ENCODE measurements at regions not wholly inside any gene's neighbourhood (a gene's known extent, or its start where the extent isn't known, plus 50 kb on each side); places are given as distances from the start of the nearest gene placed in this dataset.

GRCh38 chr15:53324061-53324460 is 435.4 kb downstream of the WDR72 start:
- no peaks in the 10 kb centered on the region for H3K9me3 Mint-ChIP-seq (ENCODE audit: unreplicated experiment)
- H3K27me3 Mint-ChIP-seq (ENCODE audit: unreplicated experiment) = no peaks in the 10 kb centered on the region
- H3K27ac Mint-ChIP-seq (ENCODE audit: unreplicated experiment) = no peak overlapping the region
- no peak overlapping the region for H3K4me3 Mint-ChIP-seq (ENCODE audit: unreplicated experiment)
- no peak for DNase-seq (ENCODE audit: low spot score)
- H3K4me1 Mint-ChIP-seq (ENCODE audit: unreplicated experiment) = peaks cover 12% of the 10 kb centered on the region
- H3K36me3 Mint-ChIP-seq (ENCODE audit: low read depth, unreplicated experiment) = no peaks in the 10 kb centered on the region
- TF ChIP-seq CTCF (IDR thresholded peaks at IDR 0.05; ENCODE audit: unreplicated experiment) = no peak

DNA sequence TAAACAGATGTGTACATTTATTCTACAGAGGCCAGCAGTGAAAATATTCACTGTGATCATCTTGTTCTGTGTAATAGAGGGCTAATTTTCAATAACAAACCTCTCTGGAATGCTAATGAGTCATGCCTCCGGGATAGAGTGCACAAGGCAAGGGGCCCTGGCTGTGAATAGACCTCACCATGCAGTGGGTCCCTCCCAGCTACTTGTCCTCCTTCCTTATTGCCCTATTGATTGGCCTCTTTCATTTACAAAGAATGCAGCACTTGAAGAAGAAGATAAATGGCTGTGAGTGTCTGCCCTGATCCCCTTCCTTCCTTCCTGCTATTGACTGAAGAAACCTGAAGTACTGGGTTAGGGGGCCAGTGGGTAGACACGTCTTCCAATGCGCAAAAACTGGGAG is 436.3 kb downstream of the WDR72 start:
- Mint-ChIP-seq H3K36me3 (ENCODE audit: low read depth, unreplicated experiment) (no peaks in the 10 kb centered on the region), H3K4me1 (ENCODE audit: unreplicated experiment) (peaks cover 12% of the 10 kb centered on the region), H3K27ac (ENCODE audit: unreplicated experiment) (no peak overlapping the region), H3K4me3 (ENCODE audit: unreplicated experiment) (no peak overlapping the region), H3K9me3 (ENCODE audit: unreplicated experiment) (no peaks in the 10 kb centered on the region), H3K27me3 (ENCODE audit: unreplicated experiment) (peaks cover 2% of the 10 kb centered on the region)
- no peak for DNase-seq (ENCODE audit: low spot score)
- TF ChIP-seq CTCF (IDR thresholded peaks at IDR 0.05; ENCODE audit: unreplicated experiment) = no peak

GRCh38 chr15:53320816-53321215 is 438.6 kb downstream of the WDR72 start:
- Mint-ChIP-seq H3K27me3 (ENCODE audit: unreplicated experiment) (peaks cover 2% of the 10 kb centered on the region), H3K4me3 (ENCODE audit: unreplicated experiment) (no peak overlapping the region), H3K36me3 (ENCODE audit: low read depth, unreplicated experiment) (no peaks in the 10 kb centered on the region), H3K9me3 (ENCODE audit: unreplicated experiment) (no peaks in the 10 kb centered on the region), H3K27ac (ENCODE audit: unreplicated experiment) (no peak overlapping the region), H3K4me1 (ENCODE audit: unreplicated experiment) (peaks cover 12% of the 10 kb centered on the region)
- TF ChIP-seq CTCF (IDR thresholded peaks at IDR 0.05; ENCODE audit: unreplicated experiment) = no peak
- DNase-seq (ENCODE audit: low spot score) = no peak

GRCh38 chr15:53312707-53313106 is 446.8 kb downstream of the WDR72 start:
- H3K4me3 Mint-ChIP-seq (ENCODE audit: unreplicated experiment) = no peak overlapping the region
- H3K36me3 Mint-ChIP-seq (ENCODE audit: low read depth, unreplicated experiment) = no peaks in the 10 kb centered on the region
- H3K27me3 Mint-ChIP-seq (ENCODE audit: unreplicated experiment) = peaks cover 2% of the 10 kb centered on the region
- H3K27ac Mint-ChIP-seq (ENCODE audit: unreplicated experiment) = no peak overlapping the region
- TF ChIP-seq CTCF (IDR thresholded peaks at IDR 0.05; ENCODE audit: unreplicated experiment) = no peak
- H3K4me1 Mint-ChIP-seq (ENCODE audit: unreplicated experiment) = no peaks in the 10 kb centered on the region
- no peaks in the 10 kb centered on the region for H3K9me3 Mint-ChIP-seq (ENCODE audit: unreplicated experiment)
- no peak for DNase-seq (ENCODE audit: low spot score)

DNA sequence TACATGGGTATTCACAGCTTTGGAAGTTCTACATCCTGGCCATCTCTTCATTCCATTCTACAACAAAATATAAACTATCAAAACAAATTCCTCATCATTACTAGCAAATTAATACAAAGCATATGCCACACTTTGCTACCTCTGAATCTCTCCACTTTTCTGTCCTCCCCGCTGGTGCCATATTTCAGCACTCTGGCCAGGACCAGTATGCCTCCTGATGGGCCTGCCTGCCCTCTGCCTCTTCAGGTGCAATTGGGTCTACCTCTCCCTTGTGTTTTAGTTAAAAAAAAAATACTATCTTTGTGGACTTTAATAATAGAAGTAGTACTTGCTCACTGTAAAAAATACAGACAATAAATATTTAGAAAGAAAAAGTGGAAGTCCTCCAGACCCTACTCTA is 448.8 kb downstream of the WDR72 start:
- H3K4me1 Mint-ChIP-seq (ENCODE audit: unreplicated experiment) = no peaks in the 10 kb centered on the region
- H3K27me3 Mint-ChIP-seq (ENCODE audit: unreplicated experiment) = peaks cover 2% of the 10 kb centered on the region
- no peak overlapping the region for H3K4me3 Mint-ChIP-seq (ENCODE audit: unreplicated experiment)
- no peak overlapping the region for H3K27ac Mint-ChIP-seq (ENCODE audit: unreplicated experiment)
- H3K9me3 Mint-ChIP-seq (ENCODE audit: unreplicated experiment) = no peaks in the 10 kb centered on the region
- no peaks in the 10 kb centered on the region for H3K36me3 Mint-ChIP-seq (ENCODE audit: low read depth, unreplicated experiment)
- TF ChIP-seq CTCF (IDR thresholded peaks at IDR 0.05; ENCODE audit: unreplicated experiment) = no peak
- DNase-seq (ENCODE audit: low spot score) = no peak

Data from endothelial cell (in vitro differentiated cells).